ENCODE measurements at regions not wholly inside any gene's neighbourhood (a gene's known extent, or its start where the extent isn't known, plus 50 kb on each side); places are given as distances from the start of the nearest gene placed in this dataset.
"Not testable (repeated sequence)": the region's sequence is repeated elsewhere in the genome, so short reads cannot be mapped to it uniquely, and the experiment has no call there.

DNA sequence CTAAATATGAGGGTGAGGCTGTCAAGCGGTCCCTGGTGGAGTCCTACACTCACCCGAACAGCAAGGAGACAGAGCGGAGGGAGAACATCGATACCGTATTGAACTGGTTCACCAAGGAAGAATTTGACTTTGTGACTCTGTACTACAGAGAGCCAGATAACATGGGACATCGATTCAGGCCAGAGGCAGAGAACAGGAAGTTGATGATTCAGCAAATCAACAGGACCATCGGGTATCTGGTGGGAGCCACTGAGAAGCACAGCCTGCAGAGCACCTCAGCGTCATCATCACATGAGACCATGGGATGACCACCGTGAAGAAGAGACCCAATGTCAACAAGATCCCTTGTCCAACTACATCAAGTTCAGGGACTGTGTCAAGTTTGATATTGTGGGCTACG lies 67.5 kb upstream of the ROPN1B start:
- not testable (repeated sequence) for TF ChIP-seq CTCF (IDR thresholded peaks at IDR 0.05; ENCODE audit: insufficient read depth, low read length); POLR2AphosphoS5 (IDR thresholded peaks at IDR 0.05; ENCODE audit: low read depth); GABPA (IDR thresholded peaks at IDR 0.05; ENCODE audit: low read depth)
- TF ChIP-seq, protein P1, sequence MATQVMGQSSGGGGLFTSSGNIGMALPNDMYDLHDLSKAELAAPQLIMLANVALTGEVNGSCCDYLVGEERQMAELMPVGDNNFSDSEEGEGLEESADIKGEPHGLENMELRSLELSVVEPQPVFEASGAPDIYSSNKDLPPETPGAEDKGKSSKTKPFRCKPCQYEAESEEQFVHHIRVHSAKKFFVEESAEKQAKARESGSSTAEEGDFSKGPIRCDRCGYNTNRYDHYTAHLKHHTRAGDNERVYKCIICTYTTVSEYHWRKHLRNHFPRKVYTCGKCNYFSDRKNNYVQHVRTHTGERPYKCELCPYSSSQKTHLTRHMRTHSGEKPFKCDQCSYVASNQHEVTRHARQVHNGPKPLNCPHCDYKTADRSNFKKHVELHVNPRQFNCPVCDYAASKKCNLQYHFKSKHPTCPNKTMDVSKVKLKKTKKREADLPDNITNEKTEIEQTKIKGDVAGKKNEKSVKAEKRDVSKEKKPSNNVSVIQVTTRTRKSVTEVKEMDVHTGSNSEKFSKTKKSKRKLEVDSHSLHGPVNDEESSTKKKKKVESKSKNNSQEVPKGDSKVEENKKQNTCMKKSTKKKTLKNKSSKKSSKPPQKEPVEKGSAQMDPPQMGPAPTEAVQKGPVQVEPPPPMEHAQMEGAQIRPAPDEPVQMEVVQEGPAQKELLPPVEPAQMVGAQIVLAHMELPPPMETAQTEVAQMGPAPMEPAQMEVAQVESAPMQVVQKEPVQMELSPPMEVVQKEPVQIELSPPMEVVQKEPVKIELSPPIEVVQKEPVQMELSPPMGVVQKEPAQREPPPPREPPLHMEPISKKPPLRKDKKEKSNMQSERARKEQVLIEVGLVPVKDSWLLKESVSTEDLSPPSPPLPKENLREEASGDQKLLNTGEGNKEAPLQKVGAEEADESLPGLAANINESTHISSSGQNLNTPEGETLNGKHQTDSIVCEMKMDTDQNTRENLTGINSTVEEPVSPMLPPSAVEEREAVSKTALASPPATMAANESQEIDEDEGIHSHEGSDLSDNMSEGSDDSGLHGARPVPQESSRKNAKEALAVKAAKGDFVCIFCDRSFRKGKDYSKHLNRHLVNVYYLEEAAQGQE (IDR thresholded peaks at IDR 0.05; ENCODE audit: insufficient replicate concordance, low read depth) = not testable (repeated sequence)
